ENCODE measurements at regions not wholly inside any gene's neighbourhood (a gene's known extent, or its start where the extent isn't known, plus 50 kb on each side); places are given as distances from the start of the nearest gene placed in this dataset.

DNA sequence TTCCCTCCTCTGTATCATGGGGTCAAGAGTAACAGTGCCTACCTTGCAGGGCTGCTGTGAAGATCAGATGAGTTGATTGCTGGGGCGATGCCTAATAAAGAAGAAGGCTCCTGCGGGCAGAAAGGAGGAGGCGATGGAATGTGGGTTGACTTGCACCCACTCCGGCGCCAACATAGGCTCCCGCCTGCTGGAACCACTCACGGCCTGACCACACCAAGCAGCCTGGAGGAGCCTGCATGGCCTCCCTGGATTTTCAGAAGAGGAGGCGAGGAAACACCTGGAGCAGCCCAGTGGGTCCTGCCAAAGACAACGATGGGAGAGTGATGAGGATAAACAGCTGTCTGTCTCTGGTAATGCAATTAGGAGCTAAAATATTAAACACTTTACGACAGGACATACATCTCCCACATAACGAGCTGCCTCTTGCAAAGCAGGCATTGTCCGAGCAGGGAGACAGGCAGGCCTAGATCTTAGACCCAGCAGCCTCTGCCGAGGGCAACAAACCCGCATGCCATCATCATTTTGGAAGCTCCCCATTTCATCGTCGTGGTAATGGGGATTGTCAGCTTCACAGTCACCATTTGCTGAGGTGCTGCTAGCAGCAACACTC lies 302.9 kb upstream of the ZMIZ1 start:
- TF ChIP-seq, protein P1, sequence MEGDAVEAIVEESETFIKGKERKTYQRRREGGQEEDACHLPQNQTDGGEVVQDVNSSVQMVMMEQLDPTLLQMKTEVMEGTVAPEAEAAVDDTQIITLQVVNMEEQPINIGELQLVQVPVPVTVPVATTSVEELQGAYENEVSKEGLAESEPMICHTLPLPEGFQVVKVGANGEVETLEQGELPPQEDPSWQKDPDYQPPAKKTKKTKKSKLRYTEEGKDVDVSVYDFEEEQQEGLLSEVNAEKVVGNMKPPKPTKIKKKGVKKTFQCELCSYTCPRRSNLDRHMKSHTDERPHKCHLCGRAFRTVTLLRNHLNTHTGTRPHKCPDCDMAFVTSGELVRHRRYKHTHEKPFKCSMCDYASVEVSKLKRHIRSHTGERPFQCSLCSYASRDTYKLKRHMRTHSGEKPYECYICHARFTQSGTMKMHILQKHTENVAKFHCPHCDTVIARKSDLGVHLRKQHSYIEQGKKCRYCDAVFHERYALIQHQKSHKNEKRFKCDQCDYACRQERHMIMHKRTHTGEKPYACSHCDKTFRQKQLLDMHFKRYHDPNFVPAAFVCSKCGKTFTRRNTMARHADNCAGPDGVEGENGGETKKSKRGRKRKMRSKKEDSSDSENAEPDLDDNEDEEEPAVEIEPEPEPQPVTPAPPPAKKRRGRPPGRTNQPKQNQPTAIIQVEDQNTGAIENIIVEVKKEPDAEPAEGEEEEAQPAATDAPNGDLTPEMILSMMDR (IDR thresholded peaks at IDR 0.05), result no peak
- TF ChIP-seq EP300 (IDR thresholded peaks at IDR 0.05), result no peak
- no peak for TF ChIP-seq POLR2A (IDR thresholded peaks at IDR 0.05)
